SHP77 (cell line): ENCODE measurements at regions not wholly inside any gene's neighbourhood (a gene's known extent, or its start where the extent isn't known, plus 50 kb on each side); places are given as distances from the start of the nearest gene placed in this dataset.

Experiments used
- DNase-seq, 2 experiments: peaks; one replicate each; lab custom pipeline; 2025; lab: John Stamatoyannopoulos, UW

DNA sequence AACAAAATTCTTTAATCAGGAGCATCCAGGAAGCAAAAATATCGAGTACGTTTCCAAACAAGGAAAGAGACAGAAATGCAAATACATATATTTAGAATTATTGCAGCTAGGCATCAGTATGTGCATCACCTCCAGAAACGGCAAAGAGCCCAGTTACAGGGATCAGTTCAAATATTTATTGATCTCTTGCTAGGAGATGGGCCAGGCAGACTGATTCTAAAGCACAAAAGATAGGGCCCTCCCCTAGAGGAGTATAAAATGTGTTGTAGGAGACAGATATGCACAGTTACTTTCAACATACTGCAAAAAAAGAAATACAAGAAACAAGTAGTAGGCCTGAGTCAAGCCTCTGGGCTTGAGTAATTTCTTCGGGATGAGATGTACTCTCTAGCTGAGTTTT, 80.7 kb upstream of the NHSL1 start:
- DNase-seq: no peak

DNA sequence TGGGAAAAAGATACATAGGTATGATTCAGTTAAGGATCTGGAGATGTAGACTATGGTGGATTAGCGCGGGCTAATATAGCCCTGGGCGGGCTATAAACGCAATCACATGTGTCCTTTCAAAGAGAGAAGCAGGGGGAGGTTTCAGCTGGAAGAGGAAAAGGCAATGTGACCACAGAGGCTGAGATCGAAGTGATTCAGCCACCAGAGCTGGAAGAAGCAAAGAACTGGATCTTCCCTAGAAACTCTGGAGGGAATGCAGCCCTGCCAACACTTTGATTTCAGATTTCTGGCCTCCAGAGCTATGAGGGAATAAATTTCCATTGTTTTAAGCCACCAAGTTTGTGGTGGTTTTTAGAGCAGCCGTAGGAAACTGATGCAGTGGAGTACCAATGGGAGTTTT, 81.5 kb upstream of the NHSL1 start:
- DNase-seq: no peak

DNA sequence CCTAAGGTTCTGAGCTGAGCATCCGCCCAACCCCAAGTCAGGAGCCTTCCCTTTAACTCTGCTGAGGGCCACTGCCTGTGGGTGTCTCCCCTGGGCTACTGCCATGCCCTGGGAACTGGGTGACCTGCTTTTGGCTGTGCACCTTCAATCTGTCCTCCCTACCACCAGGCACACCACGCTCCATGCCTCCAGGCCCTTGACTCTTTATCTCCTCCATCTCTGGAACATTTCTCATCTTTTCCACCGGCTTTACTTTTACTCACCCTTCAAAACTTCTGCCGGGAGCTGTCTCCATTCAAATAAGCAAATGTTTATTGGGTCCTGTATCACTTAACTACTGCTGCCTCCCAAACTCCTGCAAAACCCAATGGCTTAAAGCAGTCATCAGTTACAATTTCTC, 83.3 kb upstream of the NHSL1 start:
- no peak for DNase-seq

DNA sequence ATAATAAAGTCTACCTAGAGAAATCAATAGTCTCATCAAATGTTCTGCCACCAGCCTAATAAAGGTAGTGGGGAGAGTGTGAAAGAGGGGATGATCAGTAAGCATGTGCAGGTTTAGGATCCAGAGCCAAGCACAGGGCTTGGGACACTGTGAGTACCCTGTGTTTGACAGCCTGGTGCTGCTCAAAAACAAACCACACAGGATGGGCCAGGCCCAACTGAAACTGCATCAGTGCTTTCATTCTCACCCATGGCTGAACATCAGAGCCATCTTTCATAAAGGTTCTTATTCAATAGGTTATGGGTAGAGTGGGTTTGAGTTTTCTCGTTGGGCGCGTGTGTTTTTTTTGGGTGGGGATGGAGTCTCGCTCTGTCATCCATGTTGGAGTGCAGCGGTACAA, 87.3 kb upstream of the NHSL1 start:
- no peak for DNase-seq

DNA sequence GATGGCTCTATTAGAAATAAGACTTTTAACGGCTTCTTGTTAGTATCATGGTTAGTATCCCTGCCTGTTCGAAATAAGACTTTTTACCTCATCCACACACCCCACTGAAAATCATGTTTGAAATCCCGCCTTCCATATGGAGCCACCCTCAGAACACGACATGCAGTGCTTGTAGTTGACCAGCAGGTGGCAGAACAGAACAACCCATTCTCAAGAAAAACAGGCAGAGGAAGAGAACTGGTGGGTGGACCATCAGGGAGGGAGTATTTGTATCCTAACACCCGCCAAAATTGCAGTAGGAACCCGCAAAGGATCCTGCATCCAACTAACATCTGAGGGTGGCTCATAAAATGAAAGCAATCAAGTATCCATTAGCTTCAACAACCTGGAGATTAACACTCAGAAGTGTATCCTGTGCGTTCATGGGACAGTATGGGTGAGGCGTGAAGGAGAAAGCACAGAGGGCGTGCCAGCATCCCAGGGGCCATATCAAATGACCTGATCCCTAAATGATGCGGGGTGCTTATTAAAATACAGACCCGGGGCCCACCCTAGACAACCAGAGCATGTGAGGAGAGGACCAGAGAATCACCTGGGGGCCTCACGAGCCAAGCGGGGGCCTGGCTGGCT, 89.6 kb upstream of the NHSL1 start:
- peak; percentile 48 to 63 for DNase-seq

DNA sequence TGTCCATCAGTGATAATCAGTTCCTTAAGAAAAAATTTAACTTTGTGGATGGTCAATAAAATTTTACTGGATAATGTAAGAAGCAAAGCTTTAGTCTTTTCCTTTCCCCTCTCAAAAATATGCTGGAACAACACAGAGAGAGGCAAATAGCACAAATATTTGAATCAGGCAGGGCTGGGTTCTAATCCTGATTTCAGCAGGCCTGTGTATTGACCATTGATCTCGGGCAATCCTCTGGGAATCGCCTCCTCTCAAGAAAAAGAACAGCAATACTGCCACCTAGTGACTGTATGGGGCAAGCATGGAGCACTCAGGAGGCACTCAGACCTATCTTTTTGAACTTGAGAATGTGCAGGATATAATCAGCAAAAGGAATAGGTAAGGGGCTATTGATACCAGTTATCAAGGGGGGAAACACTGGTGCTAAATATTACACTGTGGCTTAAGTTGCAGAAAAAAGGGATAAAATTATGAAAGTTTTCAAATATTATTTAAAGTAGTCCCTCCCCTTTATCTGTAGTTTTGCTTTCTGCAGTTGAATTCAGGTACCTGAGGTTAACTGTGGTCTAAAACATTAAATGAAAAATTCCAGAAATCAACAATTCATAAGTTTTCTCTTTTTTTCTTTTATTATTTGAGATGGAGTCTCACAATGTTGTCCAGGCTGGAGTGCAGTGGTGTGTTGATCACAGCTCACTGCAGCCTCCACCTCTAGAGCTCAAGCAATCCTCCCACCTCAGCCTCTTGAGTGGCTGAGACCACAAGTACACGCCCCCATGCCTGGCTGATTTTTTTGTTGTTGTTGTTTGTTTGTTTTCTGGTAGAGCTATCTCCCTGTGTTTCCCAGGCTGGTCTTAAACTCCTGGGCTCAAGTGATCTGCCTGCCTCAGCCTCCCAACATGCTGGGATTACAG, 91.8 kb upstream of the NHSL1 start:
- peak; percentile 68 to 75 for DNase-seq

DNA sequence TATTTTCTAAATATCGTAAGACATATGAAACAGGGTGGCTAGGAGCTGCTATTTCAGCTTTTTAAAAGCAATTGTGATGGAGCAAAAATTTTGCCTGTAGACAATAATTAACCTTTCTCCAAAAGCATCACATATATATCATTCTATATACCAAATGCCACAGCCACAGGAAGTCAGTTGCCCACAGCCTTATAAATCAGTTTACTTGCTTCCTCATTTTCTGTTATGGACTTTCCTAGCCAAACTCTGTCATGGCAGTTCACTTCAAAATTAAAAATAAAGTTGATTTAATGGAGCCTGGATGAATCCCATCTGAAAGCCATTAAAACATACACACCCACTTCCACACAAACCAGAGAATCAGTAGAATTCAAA, 93.4 kb upstream of the NHSL1 start:
- no peak for DNase-seq

DNA sequence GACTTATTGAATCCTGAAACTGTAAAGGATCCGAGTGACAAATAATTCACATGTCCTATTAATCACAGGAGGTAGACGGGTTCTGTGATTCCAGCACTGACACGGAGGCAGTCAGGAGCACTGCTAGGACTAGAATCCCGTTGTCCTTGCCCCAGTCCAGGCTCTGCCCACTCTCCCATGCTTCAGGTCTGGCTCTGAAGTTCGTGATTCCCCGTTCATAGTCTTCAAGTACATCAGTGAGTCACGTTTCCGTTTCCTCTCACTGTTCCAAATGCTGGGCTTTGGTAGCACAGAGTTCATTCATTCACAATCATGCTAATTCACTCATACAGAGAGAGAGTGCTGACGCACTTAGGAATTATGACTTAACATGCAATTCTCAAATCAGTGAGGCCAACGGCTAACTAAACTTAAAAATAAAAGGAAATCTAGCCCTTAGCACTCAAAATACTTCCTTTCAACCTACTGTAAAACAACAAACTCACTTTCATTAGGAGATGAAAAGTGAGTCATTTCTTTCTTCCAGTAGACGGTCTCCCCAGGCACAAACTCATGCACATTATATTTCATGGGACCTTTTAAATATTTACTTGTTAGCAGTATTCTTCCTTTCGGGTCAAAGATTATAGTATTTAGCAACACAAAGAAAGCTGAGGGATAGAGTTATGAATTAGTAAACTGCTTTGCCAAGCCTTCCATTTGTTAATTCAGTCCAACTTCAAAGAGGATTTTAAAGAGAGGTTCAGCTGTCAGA, 94.0 kb upstream of the NHSL1 start:
- DNase-seq: peak; percentile 41 to 61

DNA sequence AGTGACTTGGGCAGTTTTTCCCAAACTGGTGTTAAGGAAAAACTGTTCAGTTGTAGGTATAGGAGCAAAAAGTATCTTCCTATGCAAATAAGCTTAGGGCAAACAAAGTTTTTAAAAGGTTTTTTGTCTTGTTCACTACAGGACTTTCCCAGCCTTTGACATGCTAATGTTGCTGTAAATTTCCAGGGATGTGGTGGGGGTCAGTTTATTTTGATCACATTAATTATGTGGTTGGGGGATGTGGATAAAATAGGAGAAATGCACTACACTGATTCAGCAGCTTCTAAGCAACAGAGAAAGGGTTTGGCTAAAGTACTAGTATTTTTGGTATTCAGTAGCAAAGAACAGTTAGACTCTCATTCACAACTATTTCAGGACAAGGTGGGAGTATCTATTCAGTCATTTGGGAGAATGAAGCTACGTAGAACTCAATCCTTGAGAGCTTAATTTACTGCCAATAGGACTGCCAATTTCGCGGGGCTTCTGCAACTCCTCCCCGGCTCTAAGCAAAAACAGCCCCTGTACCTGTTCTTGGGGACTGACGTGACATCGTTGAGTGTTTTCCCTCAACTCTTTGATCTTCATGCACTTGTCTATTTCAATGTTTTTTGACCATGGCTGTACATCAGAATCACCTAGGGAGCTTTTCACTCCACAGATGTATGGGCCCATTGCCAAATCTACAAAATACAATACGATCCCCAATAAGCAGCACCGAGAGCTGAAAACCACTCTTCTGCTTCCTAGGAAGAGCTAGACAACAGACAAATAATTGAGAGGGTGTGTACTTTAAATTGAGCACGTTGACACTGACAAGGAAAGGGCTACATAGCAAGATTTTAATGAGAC, 94.8 kb upstream of the NHSL1 start:
- DNase-seq: no peak

DNA sequence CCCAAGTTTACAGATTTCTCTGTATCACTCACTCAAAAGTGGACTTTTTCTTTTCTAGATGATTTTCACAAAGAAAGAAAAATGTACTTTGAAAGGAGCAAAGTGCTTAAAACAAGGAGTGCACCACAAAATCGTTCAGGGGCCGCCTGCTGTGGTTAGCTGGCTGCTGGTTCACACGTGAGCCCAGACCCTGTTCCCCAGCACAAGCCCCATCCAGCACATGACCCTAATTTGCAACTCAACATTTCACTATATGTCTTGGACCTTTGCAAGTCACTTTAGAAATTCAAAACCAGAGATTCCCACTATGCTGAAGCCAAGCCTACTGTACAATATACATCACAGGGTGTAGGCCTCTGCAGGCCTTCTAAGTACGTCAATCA, 95.5 kb upstream of the NHSL1 start:
- no peak for DNase-seq

DNA sequence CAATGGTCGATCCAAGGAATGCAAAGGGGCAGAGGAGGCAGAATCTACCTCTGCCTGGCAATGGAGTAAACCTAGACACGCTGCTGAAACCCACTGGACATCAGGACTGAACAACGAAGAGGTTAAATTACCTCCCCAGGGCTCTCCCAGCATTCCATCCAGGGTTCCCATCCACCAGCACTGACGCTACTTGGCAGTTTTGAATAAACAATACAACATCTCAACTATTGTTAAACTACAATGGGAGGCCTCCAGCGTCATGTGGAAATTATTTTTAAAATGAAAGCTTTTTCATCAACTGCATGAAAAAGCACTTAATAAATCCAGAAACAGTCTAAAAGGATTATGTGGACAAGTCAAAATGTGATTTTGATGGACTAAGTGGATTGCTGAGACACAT, 96.8 kb upstream of the NHSL1 start:
- DNase-seq: no peak

DNA sequence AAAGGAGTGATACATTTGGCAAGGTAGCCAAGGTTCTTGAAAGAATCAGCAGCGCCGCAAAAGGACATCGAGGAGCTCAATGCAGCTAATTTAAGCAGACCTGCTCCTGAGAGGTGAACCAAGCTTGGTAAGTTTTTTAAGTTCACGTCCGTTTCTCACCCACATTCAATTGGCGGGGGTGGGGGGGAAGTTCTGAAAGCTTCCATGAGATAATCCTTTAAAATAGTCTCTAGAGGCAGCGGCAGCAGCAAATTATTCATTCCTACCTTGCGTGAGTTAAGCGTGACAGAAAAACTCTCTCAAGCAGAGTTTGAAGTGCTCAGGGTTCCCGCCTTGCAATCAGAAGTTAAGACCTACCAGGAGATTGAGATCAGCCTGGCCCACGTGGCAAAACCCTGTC, 97.3 kb upstream of the NHSL1 start:
- no peak for DNase-seq

DNA sequence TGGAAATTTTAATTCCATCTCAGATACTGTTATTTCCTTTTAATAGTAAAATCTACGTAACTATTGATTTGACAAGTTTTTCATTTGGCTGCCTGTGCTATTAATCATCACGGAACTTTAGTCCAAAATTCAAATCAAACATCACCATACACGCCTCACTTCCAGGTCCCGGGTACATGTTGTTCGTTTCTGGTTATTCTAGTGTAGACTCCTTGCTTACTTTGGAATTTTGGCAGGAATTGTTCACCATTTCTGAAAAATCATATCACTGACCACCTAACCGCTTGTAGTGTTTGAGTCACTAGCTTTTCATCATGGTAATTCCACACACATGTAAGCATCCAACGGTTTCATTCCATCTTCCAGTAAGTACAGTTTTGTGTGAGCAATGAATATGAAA, 98.0 kb upstream of the NHSL1 start:
- DNase-seq: no peak

DNA sequence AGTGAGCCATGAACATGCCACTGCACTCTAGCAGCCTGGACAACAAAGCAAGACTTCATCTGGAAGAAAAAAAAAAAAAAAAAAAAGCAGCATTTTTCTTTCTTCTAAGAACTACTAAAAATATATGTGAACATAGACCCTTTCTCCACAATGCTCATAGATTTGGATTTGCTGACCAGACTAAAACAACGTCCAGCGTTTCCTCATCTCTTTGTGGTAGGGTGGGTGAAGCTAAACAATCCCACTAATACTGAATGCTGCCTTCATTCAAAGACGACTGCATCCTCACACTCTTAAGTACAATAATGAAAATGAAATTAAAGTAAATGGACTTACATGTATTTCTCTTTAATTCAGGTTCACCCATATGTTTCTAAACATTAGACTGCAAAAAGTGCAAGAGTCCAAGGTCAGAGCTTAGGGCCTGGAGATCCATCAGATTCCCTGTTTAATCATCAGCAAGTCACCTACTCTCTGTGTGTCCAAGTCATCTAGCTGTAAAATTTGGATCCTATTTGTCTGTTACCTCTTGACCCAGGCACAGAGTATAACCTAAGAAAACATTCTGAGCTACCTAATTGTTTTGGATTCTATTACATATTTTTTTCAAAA, 99.4 kb upstream of the NHSL1 start:
- no peak for DNase-seq

DNA sequence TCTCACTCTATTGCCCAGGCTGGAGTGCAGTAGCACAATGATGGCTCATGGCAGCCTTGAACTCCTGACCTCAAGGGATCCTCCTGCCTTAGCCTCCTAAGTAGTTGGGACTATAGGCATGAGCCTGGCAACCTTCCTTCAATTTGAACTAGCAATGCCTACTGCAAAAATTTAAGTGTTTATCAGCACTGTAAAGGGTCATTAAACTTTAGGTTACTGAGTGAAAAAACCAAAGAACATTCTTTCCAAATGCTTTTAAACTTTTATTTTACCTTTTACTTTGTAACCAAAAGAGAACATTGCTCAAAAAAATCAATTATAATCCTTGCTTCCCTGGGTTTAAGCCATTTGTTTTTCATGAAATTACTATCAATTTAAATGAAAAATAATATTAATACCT, 101.0 kb upstream of the NHSL1 start:
- no peak for DNase-seq

DNA sequence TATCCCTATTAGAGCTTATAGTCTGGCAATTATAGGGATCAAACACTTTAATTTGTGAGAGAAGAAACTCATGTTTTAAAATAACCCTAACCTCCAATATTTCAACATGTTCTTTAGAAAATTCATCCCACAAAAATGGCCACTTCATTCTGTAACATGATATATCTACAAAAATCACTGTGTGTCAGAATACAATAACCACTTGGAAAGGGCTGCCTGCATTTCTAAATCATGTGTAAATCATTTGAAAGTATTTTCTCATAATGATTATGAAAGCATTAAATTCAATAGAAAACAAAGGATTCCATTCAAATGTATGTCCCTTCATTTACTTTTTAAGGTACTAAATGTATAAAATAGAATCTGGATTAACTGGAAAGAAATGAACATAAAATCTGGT, 101.4 kb upstream of the NHSL1 start:
- DNase-seq: no peak

DNA sequence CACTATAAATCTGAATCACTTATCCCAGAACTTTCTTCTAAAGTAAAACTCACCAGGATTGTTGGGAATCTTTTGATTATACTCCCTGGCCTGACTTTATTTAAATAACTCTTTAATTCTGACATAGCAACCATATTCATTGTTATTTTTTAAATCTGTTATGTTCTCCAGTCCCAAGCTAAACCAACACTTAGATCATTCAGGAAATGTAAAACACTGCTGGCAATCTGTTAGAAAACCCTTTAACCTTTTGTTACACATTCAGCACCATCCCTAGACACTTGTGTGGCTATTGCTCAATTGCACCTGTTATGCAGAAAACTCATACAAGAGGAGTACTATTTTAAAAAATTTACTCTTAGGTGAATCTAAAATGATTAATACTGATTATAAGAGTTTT, 101.8 kb upstream of the NHSL1 start:
- no peak for DNase-seq

DNA sequence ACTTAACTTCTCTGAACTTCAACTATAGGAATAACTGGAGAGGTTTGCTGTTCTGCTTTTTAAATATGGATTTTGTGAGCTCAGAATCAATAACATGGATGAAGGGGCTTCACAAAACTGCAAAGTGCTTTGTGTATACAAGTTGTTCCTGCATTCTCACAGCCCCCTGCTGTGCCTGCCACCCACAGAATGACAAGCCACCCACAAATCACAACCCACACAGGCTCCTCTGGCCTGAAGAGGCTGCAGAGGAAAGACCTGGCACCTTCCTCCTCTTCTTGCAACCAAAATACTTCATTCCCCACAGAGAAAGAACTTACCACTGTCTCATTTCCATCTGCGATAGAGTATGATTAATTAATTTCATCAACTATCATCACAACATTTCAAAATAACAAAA, 106.7 kb upstream of the NHSL1 start:
- no peak for DNase-seq

DNA sequence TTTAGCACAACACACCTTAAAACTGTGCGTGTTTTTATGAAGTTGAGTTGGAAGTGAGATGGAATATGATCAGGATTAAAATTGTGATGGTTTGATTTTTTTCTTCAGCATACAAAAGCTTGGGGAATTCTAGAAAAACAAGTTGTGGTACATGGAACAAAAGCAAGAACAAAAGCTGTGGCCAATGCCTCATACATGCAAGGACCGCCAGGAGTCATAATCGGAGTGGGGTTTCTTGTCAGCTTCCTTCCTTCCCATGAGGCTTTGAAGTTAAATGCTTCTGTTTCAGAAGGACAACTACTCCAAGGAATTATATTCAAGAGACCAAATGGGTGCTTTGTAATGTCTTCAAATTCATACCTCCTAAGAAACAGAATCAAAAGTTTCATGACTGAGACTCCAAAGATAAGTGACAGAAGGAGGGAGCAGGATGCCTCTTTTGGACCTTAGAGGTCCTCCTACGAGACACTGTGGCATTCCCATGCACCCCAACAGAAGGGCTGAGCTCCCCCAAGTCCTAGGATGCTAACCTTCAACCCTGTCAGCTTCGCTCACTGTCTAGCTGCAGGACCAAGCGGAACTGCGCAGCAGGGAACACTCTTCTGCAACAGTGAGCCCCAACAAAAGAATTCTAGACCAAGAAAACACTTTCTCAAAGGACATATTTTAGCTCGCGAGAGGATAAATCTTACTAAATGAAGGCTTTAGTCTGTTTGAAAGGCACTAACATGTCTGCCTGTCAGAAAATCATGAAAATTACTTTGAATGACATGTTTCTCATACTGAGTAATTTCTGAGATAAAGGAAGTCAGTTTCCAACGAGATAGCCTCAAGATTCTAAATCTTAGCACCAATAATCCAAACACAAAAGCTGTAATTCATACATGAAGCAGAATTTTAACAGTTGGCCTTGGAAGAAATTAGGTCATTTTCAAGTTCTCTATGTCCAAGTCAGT, 108.5 kb upstream of the NHSL1 start:
- DNase-seq: no peak

DNA sequence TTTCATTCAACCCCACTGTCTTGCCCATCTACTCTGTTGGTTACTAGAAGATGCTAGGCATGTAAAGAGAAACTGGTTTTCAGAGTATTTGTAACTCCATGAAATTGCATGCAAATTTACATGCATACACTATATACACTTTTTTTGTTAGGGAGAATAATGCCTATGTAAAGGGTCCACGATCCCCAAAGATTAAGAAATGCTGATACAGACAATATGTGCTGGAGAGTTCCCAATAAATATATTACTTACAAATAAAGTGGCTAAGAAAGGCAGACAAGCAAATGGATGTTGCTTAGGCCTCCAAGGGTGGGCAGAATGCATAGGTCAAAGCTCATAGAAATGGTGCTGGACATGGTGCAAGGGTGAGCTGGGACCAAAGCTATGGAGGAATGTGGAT, 109.6 kb upstream of the NHSL1 start:
- DNase-seq: no peak
